ENCODE measurements at regions not wholly inside any gene's neighbourhood (a gene's known extent, or its start where the extent isn't known, plus 50 kb on each side); places are given as distances from the start of the nearest gene placed in this dataset.

GRCh38 chr2:118470297-118470696 is 377.2 kb downstream of the EN1 start:
- ChIA-PET POLR2A (no interaction called here), CTCF (no interaction called here)
- Histone ChIP-seq H3K27me3 (ENCODE audit: insufficient read depth, low read length, poor library complexity, severe bottlenecking) (no peaks in the 10 kb centered on the region), H3K27ac (ENCODE audit: low read depth, low read length) (no peak overlapping the region), H3K9me3 (ENCODE audit: low read length) (no peaks in the 10 kb centered on the region), H3K4me3 (ENCODE audit: low read length) (no peak overlapping the region), H3K4me1 (ENCODE audit: insufficient read depth, low read length) (no peaks in the 10 kb centered on the region), H3K36me3 (ENCODE audit: insufficient read depth, low read length) (no peaks in the 10 kb centered on the region)
- Mint-ChIP-seq H3K4me3 (no peak overlapping the region), H3K9me3 (peaks cover 0 to 2% (median 0%) of the 10 kb centered on the region in 5 donors), H3K4me1 (no peaks in the 10 kb centered on the region), H3K27ac (no peak overlapping the region), H3K27me3 (peaks cover 2 to 6% of the 10 kb centered on the region in 2 donors), H3K36me3 (no peaks in the 10 kb centered on the region)
- DNase-seq = no peak

GRCh38 chr2:118469103-118469502 is 378.3 kb downstream of the EN1 start:
- Histone ChIP-seq H3K4me1 (ENCODE audit: insufficient read depth, low read length) (no peaks in the 10 kb centered on the region), H3K4me3 (ENCODE audit: low read length) (no peak overlapping the region), H3K9me3 (ENCODE audit: low read length) (no peaks in the 10 kb centered on the region), H3K27ac (ENCODE audit: low read depth, low read length) (no peak overlapping the region), H3K27me3 (ENCODE audit: insufficient read depth, low read length, poor library complexity, severe bottlenecking) (no peaks in the 10 kb centered on the region), H3K36me3 (ENCODE audit: insufficient read depth, low read length) (no peaks in the 10 kb centered on the region)
- ChIA-PET POLR2A (no interaction called here), CTCF (no interaction called here)
- H3K4me1 Mint-ChIP-seq = no peaks in the 10 kb centered on the region
- H3K4me3 Mint-ChIP-seq = no peak overlapping the region
- peaks cover 0 to 2% (median 0%) of the 10 kb centered on the region in 5 donors for H3K9me3 Mint-ChIP-seq
- no peak for DNase-seq
- H3K36me3 Mint-ChIP-seq = no peaks in the 10 kb centered on the region
- no peak overlapping the region for H3K27ac Mint-ChIP-seq
- H3K27me3 Mint-ChIP-seq = peaks cover 5 to 6% of the 10 kb centered on the region in 2 donors

DNA sequence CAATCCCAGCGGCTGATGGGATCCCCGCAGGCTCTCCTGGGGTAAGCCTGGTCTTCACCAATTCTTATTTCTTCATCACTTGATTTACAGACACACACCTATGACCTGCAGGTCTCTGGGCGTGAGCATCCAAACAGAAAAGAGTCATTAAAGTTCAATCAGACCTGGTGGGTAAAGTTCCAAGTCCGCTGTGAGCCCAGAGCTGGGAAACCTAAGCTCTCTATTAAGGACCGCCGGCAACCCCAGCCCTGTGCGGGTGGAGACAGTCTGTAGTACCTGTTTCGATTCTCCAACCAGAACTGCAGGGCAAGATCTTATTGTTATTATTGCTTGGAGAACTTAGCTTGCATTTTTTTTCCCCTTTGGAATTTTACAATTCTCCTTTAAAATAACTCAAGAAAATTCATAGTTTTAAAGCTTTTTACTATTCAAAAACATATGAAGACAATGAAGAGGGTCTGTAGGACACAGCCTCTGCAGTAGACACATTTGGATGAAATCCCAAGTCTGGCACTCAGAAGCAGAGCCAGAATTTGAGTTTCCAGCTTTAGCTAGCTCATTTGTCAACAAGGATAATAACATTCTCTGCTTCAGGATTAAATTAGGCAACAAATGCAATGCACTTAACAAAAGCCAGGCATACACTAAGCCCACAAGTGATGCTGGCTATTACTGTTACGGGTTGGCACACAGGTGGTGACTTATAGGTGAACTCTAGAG is 376.4 kb downstream of the INSIG2 start:
- no peak overlapping the region for H3K4me3 ChIP-seq (ENCODE audit: low read length)
- Mint-ChIP-seq H3K36me3 (no peaks in the 10 kb centered on the region), H3K9me3 (peaks cover 0 to 2% (median 0%) of the 10 kb centered on the region in 5 donors), H3K27ac (no peak overlapping the region), H3K4me1 (no peaks in the 10 kb centered on the region), H3K27me3 (peaks cover 6 to 8% of the 10 kb centered on the region in 2 donors), H3K4me3 (no peak overlapping the region)
- DNase-seq = no peak
- H3K4me1 ChIP-seq (ENCODE audit: insufficient read depth, low read length) = no peaks in the 10 kb centered on the region
- no peaks in the 10 kb centered on the region for H3K27me3 ChIP-seq (ENCODE audit: insufficient read depth, low read length, poor library complexity, severe bottlenecking)
- H3K27ac ChIP-seq (ENCODE audit: low read depth, low read length) = no peak overlapping the region
- no peaks in the 10 kb centered on the region for H3K36me3 ChIP-seq (ENCODE audit: insufficient read depth, low read length)
- POLR2A ChIA-PET = no interaction called here
- H3K9me3 ChIP-seq (ENCODE audit: low read length) = no peaks in the 10 kb centered on the region
- CTCF ChIA-PET = no interaction called here

- H3K4me3 Mint-ChIP-seq = no peak overlapping the region
- H3K9me3 ChIP-seq (ENCODE audit: low read length) = no peaks in the 10 kb centered on the region
- no peaks in the 10 kb centered on the region for H3K4me1 Mint-ChIP-seq
- ChIA-PET POLR2A (no interaction called here), CTCF (no interaction called here)
- H3K36me3 Mint-ChIP-seq = no peaks in the 10 kb centered on the region
- no peaks in the 10 kb centered on the region for H3K27me3 ChIP-seq (ENCODE audit: insufficient read depth, low read length, poor library complexity, severe bottlenecking)
- no peak overlapping the region for H3K27ac Mint-ChIP-seq
- H3K36me3 ChIP-seq (ENCODE audit: insufficient read depth, low read length) = no peaks in the 10 kb centered on the region
- no peak overlapping the region for H3K4me3 ChIP-seq (ENCODE audit: low read length)
- H3K9me3 Mint-ChIP-seq = peaks cover 0 to 2% (median 0%) of the 10 kb centered on the region in 5 donors
- no peaks in the 10 kb centered on the region for H3K4me1 ChIP-seq (ENCODE audit: insufficient read depth, low read length)
- H3K27me3 Mint-ChIP-seq = peaks cover 6% of the 10 kb centered on the region in 2 donors
- DNase-seq = no peak
- H3K27ac ChIP-seq (ENCODE audit: low read depth, low read length) = no peak overlapping the region
These were observed 375.8 kb downstream of the INSIG2 start for GRCh38 chr2:118464046-118464445.

DNA sequence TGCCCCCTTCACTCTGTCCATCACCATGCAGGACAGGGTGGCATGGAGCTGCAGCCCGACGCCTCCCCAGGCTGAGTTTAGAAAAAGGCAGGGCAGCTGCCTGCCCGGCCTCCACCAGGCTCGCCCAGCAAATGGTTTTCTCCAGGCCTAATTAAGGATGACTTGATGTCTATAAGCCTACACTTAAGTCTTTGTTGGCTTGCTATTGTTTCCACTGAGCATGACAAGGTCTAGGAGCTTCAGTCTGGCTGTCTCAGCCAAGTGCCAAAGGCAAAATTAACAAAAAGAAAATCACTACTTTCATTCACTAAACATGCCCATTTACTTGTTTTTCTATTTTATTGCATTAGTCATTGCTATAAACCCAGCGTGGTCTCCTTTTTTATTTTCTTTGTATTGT is 372.2 kb downstream of the INSIG2 start:
- no peak for DNase-seq
- Mint-ChIP-seq H3K4me3 (no peak overlapping the region), H3K4me1 (no peaks in the 10 kb centered on the region), H3K27me3 (peaks cover 14 to 16% of the 10 kb centered on the region in 2 donors), H3K27ac (no peak overlapping the region), H3K36me3 (no peaks in the 10 kb centered on the region), H3K9me3 (peaks cover 0 to 3% (median 0%) of the 10 kb centered on the region in 5 donors)
- no peaks in the 10 kb centered on the region for H3K27me3 ChIP-seq (ENCODE audit: insufficient read depth, low read length, poor library complexity, severe bottlenecking)
- no peaks in the 10 kb centered on the region for H3K4me1 ChIP-seq (ENCODE audit: insufficient read depth, low read length)
- no peaks in the 10 kb centered on the region for H3K36me3 ChIP-seq (ENCODE audit: insufficient read depth, low read length)
- ChIA-PET POLR2A (no interaction called here), CTCF (no interaction called here)
- H3K9me3 ChIP-seq (ENCODE audit: low read length) = no peaks in the 10 kb centered on the region
- H3K27ac ChIP-seq (ENCODE audit: low read depth, low read length) = no peak overlapping the region
- H3K4me3 ChIP-seq (ENCODE audit: low read length) = no peak overlapping the region

DNA sequence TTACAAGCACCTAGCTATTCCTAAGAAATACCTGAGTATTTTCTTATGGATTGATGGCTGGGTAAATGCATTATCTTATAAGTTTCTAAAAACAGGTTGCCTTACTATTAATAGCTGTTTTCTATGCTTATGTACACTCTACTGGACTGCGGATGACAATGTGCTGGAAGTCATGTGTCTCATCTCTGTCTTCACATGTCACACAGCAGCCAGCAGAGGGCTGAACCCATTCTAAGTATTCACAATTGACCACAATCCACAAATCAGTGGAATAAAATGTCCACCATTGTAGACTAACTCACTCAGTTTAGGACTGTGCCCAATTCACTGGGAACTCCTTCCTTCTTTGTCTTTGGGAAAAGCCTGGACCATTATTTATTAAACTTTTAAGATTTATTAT is 371.2 kb downstream of the INSIG2 start:
- no peaks in the 10 kb centered on the region for H3K9me3 ChIP-seq (ENCODE audit: low read length)
- ChIA-PET POLR2A (no interaction called here), CTCF (no interaction called here)
- Mint-ChIP-seq H3K4me1 (no peaks in the 10 kb centered on the region), H3K4me3 (no peak overlapping the region), H3K27me3 (peaks cover 16% of the 10 kb centered on the region in 2 donors), H3K9me3 (peaks cover 0 to 3% (median 0%) of the 10 kb centered on the region in 5 donors), H3K36me3 (no peaks in the 10 kb centered on the region), H3K27ac (no peak overlapping the region)
- no peaks in the 10 kb centered on the region for H3K4me1 ChIP-seq (ENCODE audit: insufficient read depth, low read length)
- no peak overlapping the region for H3K4me3 ChIP-seq (ENCODE audit: low read length)
- no peaks in the 10 kb centered on the region for H3K36me3 ChIP-seq (ENCODE audit: insufficient read depth, low read length)
- H3K27me3 ChIP-seq (ENCODE audit: insufficient read depth, low read length, poor library complexity, severe bottlenecking) = no peaks in the 10 kb centered on the region
- H3K27ac ChIP-seq (ENCODE audit: low read depth, low read length) = no peak overlapping the region
- no peak for DNase-seq

GRCh38 chr2:118457951-118458350 is 369.7 kb downstream of the INSIG2 start:
- Mint-ChIP-seq H3K27ac (no peak overlapping the region), H3K27me3 (peaks cover 13 to 16% of the 10 kb centered on the region in 2 donors), H3K4me1 (no peaks in the 10 kb centered on the region), H3K36me3 (no peaks in the 10 kb centered on the region), H3K9me3 (peaks cover 0 to 3% (median 2%) of the 10 kb centered on the region in 5 donors), H3K4me3 (no peak overlapping the region)
- no peaks in the 10 kb centered on the region for H3K36me3 ChIP-seq (ENCODE audit: insufficient read depth, low read length)
- no peak overlapping the region for H3K4me3 ChIP-seq (ENCODE audit: low read length)
- no peaks in the 10 kb centered on the region for H3K27me3 ChIP-seq (ENCODE audit: insufficient read depth, low read length, poor library complexity, severe bottlenecking)
- H3K9me3 ChIP-seq (ENCODE audit: low read length) = no peaks in the 10 kb centered on the region
- DNase-seq = no peak
- no peak overlapping the region for H3K27ac ChIP-seq (ENCODE audit: low read depth, low read length)
- ChIA-PET POLR2A (no interaction called here), CTCF (no interaction called here)
- no peaks in the 10 kb centered on the region for H3K4me1 ChIP-seq (ENCODE audit: insufficient read depth, low read length)

DNA sequence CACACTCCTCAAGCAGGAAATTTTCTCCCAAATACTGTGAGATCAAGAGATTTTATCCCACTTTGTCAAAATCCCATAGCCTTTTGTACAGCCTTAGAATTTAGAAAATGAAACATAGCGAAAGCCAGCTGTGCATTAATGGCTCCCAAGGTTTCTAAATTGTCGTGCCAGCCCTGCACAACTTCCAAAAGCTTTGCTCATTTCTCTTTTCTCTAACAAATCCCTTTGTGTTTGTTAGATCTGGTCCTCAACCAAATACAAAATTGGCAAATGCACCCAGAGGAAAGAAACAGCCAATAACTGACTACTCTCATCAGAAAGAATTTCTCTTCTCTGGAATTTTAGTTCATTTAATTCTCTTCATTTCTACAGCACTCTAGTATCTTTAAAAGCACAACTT is 361.1 kb downstream of the INSIG2 start:
- Histone ChIP-seq H3K27me3 (ENCODE audit: insufficient read depth, low read length, poor library complexity, severe bottlenecking) (no peaks in the 10 kb centered on the region), H3K4me3 (ENCODE audit: low read length) (no peak overlapping the region), H3K4me1 (ENCODE audit: insufficient read depth, low read length) (no peaks in the 10 kb centered on the region), H3K36me3 (ENCODE audit: insufficient read depth, low read length) (no peaks in the 10 kb centered on the region), H3K27ac (ENCODE audit: low read depth, low read length) (no peak overlapping the region), H3K9me3 (ENCODE audit: low read length) (no peaks in the 10 kb centered on the region)
- Mint-ChIP-seq H3K4me1 (no peaks in the 10 kb centered on the region), H3K36me3 (no peaks in the 10 kb centered on the region), H3K27me3 (peaks cover 0 to 3% of the 10 kb centered on the region in 2 donors), H3K9me3 (peaks cover 0 to 4% (median 0%) of the 10 kb centered on the region in 5 donors), H3K27ac (no peak overlapping the region), H3K4me3 (no peak overlapping the region)
- ChIA-PET POLR2A (no interaction called here), CTCF (no interaction called here)
- no peak for DNase-seq
